ENCODE measurements at regions not wholly inside any gene's neighbourhood (a gene's known extent, or its start where the extent isn't known, plus 50 kb on each side); places are given as distances from the start of the nearest gene placed in this dataset.

DNA sequence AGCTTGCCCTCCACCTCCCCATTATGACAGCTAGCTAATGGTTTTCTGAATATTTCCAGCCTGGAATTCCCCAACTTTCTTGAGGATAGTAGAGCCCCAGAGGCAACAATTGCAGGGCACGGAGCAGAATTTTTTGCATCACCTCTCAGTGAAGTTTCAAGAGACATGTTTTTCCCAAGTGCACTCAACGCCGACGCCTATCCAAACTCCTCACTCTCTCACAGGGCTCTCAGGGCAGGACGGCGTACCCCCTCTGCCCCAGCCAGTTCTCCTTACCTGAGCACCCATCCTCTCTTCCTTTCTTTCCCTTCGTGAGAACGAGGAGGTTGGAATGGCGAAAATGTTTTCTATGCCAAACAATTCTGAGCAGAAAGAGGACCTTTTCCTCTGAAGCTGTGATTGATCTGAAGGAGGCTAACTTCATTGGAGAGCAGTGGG is 83.1 kb upstream of the FOXQ1 start:
- Histone ChIP-seq H4K20me1 (ENCODE audit: insufficient read depth) (no peaks in the 10 kb centered on the region), H3K4me2 (ENCODE audit: low read length) (no peak overlapping the region), H3K27me3 (ENCODE audit: insufficient read depth, low read length) (peaks cover 19% of the 10 kb centered on the region; the same call in 1 of the 2 replicates), H3K4me3 (replicated peaks in 1 of 2; ENCODE audit: low read depth in 1 of 2, low read length in 2 of 2) (no peak overlapping the region), H2AFZ (ENCODE audit: low read depth, low read length, poor library complexity, severe bottlenecking) (no peak overlapping the region), H3K4me1 (ENCODE audit: control insufficient read depth in 1 of 2, insufficient read depth in 2 of 2, low read length in 2 of 2) (no peaks in the 10 kb centered on the region), H3K9me3 (ENCODE audit: control insufficient read depth in 1 of 2, insufficient read depth in 1 of 2, low read depth in 1 of 2, low read length in 2 of 2) (no peaks in the 10 kb centered on the region), H3K9ac (ENCODE audit: low read length) (no peak overlapping the region), H3K9me2 (ENCODE audit: insufficient read depth) (no peaks in the 10 kb centered on the region), H3K27ac (ENCODE audit: low read depth, low read length) (no peak overlapping the region), H3K79me2 (ENCODE audit: insufficient read depth, low read length) (no peaks in the 10 kb centered on the region), H3K36me3 (ENCODE audit: control insufficient read depth in 1 of 2, insufficient read depth in 2 of 2, low read length in 2 of 2) (no peaks in the 10 kb centered on the region)
- BruUV-seq (replicated peaks) = no TSS peak
- ChIA-PET POLR2A (no interaction called here), CTCF (no interaction called here), RAD21 (ENCODE audit: low non-redundant PET in 1 of 2, low total read pairs in 2 of 2, uncharacterized antibody in 2 of 2, unreplicated experiment in 2 of 2) (no interaction called here)
- ATAC-seq (no peak), DNase-seq (ENCODE audit: low read depth, low spot score) (no peak)
- no peak for TF ChIP-seq FOSL1 (IDR thresholded peaks at IDR 0.05; ENCODE audit: low read depth)
- no peak for TF ChIP-seq YY1 (IDR thresholded peaks at IDR 0.05; ENCODE audit: extremely low read depth, insufficient replicate concordance, low read depth, low read length)
- intact Hi-C loops (cut with micrococcal nuclease) = no loop called here

- BruUV-seq (replicated peaks) = no TSS peak
- Histone ChIP-seq H3K4me1 (ENCODE audit: control insufficient read depth in 1 of 2, insufficient read depth in 2 of 2, low read length in 2 of 2) (no peaks in the 10 kb centered on the region), H4K20me1 (ENCODE audit: insufficient read depth) (no peaks in the 10 kb centered on the region), H3K4me3 (replicated peaks in 1 of 2; ENCODE audit: low read depth in 1 of 2, low read length in 2 of 2) (no peak overlapping the region), H2AFZ (ENCODE audit: low read depth, low read length, poor library complexity, severe bottlenecking) (no peak overlapping the region), H3K79me2 (ENCODE audit: insufficient read depth, low read length) (no peaks in the 10 kb centered on the region), H3K36me3 (ENCODE audit: control insufficient read depth in 1 of 2, insufficient read depth in 2 of 2, low read length in 2 of 2) (no peaks in the 10 kb centered on the region), H3K9me3 (ENCODE audit: control insufficient read depth in 1 of 2, insufficient read depth in 1 of 2, low read depth in 1 of 2, low read length in 2 of 2) (no peaks in the 10 kb centered on the region), H3K27me3 (ENCODE audit: insufficient read depth, low read length) (peaks cover 19% of the 10 kb centered on the region; the same call in 1 of the 2 replicates), H3K9me2 (ENCODE audit: insufficient read depth) (no peaks in the 10 kb centered on the region), H3K4me2 (ENCODE audit: low read length) (no peak overlapping the region), H3K9ac (ENCODE audit: low read length) (no peak overlapping the region), H3K27ac (ENCODE audit: low read depth, low read length) (no peak overlapping the region)
- no peak for DNase-seq (ENCODE audit: low read depth, low spot score)
- ChIA-PET POLR2A (no interaction called here), RAD21 (ENCODE audit: low non-redundant PET in 1 of 2, low total read pairs in 2 of 2, uncharacterized antibody in 2 of 2, unreplicated experiment in 2 of 2) (no interaction called here), CTCF (no interaction called here)
- ATAC-seq = no peak
- intact Hi-C loops (cut with micrococcal nuclease) = no loop called here
- no peak for TF ChIP-seq RAD21 (IDR thresholded peaks at IDR 0.05; ENCODE audit: low read depth)
- TF ChIP-seq SP1 (IDR thresholded peaks at IDR 0.05; ENCODE audit: low read depth) = no peak
- TF ChIP-seq CEBPB (IDR thresholded peaks at IDR 0.05; ENCODE audit: low read depth) = no peak
- TF ChIP-seq EZH2phosphoT487 (IDR thresholded peaks at IDR 0.05; ENCODE audit: borderline replicate concordance) = no peak
- TF ChIP-seq, protein P1, sequence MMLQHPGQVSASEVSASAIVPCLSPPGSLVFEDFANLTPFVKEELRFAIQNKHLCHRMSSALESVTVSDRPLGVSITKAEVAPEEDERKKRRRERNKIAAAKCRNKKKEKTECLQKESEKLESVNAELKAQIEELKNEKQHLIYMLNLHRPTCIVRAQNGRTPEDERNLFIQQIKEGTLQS (IDR thresholded peaks at IDR 0.05) = no peak
- no peak for TF ChIP-seq CTCF (IDR thresholded peaks at IDR 0.05 in 2 of 3, conservative IDR thresholded peaks at IDR 0.05 in 1 of 3; ENCODE audit: borderline replicate concordance in 1 of 3, insufficient read depth in 1 of 3, low read depth in 2 of 3, low read length in 2 of 3)
- TF ChIP-seq EGR1 (IDR thresholded peaks at IDR 0.05; ENCODE audit: low read depth) = no peak
- TF ChIP-seq SRF (IDR thresholded peaks at IDR 0.05; ENCODE audit: low read depth) = no peak
- TF ChIP-seq, protein P2, sequence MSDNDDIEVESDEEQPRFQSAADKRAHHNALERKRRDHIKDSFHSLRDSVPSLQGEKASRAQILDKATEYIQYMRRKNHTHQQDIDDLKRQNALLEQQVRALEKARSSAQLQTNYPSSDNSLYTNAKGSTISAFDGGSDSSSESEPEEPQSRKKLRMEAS (IDR thresholded peaks at IDR 0.05) = no peak
- TF ChIP-seq EZH2 (IDR thresholded peaks at IDR 0.05) = no peak
- no peak for TF ChIP-seq CBX3 (IDR thresholded peaks at IDR 0.05; ENCODE audit: low read depth)
- TF ChIP-seq REST (IDR thresholded peaks at IDR 0.05; ENCODE audit: low read depth) = no peak
- no peak for TF ChIP-seq SIN3A (IDR thresholded peaks at IDR 0.05; ENCODE audit: low read depth)
- TF ChIP-seq ELF1 (IDR thresholded peaks at IDR 0.05; ENCODE audit: borderline replicate concordance, low read depth) = no peak
Observed at GRCh38 chr6:1227935-1228753, 83.8 kb upstream of the FOXQ1 start.
